ENCODE measurements at regions not wholly inside any gene's neighbourhood (a gene's known extent, or its start where the extent isn't known, plus 50 kb on each side); places are given as distances from the start of the nearest gene placed in this dataset.
"Not testable (repeated sequence)": the region's sequence is repeated elsewhere in the genome, so short reads cannot be mapped to it uniquely, and the experiment has no call there.

- H3K27me3 Mint-ChIP-seq (ENCODE audit: insufficient read depth, low read depth, poor library complexity); H3K36me3 Mint-ChIP-seq (ENCODE audit: low read depth); H3K4me3 ChIP-seq; H3F3A ChIP-seq (replicated peaks; ENCODE audit: low read depth); DNase-seq (ENCODE audit: low spot score); H3K4me3 Mint-ChIP-seq; H3K79me2 ChIP-seq (replicated peaks; ENCODE audit: insufficient read depth); H3K36me3 ChIP-seq (ENCODE audit: insufficient read depth); H3K27ac ChIP-seq (ENCODE audit: low read depth); H4K20me1 ChIP-seq (replicated peaks; ENCODE audit: insufficient read depth); H3K9me2 ChIP-seq (ENCODE audit: insufficient read depth); ATAC-seq; H2AFZ ChIP-seq; H3K27ac Mint-ChIP-seq; H3K27me3 ChIP-seq (ENCODE audit: insufficient read depth); H3K4me1 ChIP-seq (ENCODE audit: insufficient read depth); H3K4me2 ChIP-seq; H3K4me1 Mint-ChIP-seq: not testable (repeated sequence)
- peaks cover 14% of the 10 kb centered on the region; the same call in 2 of the 3 replicates for H3K9me3 Mint-ChIP-seq
These were observed 306.2 kb downstream of the NDUFA10 start for GRCh38 chr2:239718991-239719390.

- no peak for TF ChIP-seq CTCF (conservative IDR thresholded peaks at IDR 0.05; ENCODE audit: low read depth in 2 of 2)
- no peak for TF ChIP-seq ZNF462 (CRISPR knock-in tag; IDR thresholded peaks at IDR 0.05)
- Mint-ChIP-seq H3K36me3 (ENCODE audit: low read depth) (peaks cover 10% of the 10 kb centered on the region), H3K9me3 (peaks cover 22% of the 10 kb centered on the region), H3K27ac (no peak overlapping the region), H3K27me3 (ENCODE audit: insufficient read depth, low read depth, poor library complexity) (peaks cover 6% of the 10 kb centered on the region), H3K4me1 (no peaks in the 10 kb centered on the region), H3K4me3 (no peak overlapping the region)
- DNase-seq (ENCODE audit: low spot score) (no peak), ATAC-seq (no peak)
- Histone ChIP-seq H3K4me3 (no peak overlapping the region), H3K9me2 (ENCODE audit: insufficient read depth) (peaks cover 3% of the 10 kb centered on the region; the same call in 1 of the 2 replicates), H4K20me1 (replicated peaks; ENCODE audit: insufficient read depth) (no peaks in the 10 kb centered on the region), H3K4me1 (ENCODE audit: insufficient read depth) (no peaks in the 10 kb centered on the region), H3K79me2 (replicated peaks; ENCODE audit: insufficient read depth) (no peaks in the 10 kb centered on the region), H3F3A (replicated peaks; ENCODE audit: low read depth) (no peaks in the 10 kb centered on the region), H2AFZ (no peak overlapping the region), H3K27ac (ENCODE audit: low read depth) (no peak overlapping the region), H3K27me3 (ENCODE audit: insufficient read depth) (no peaks in the 10 kb centered on the region), H3K36me3 (ENCODE audit: insufficient read depth) (no peaks in the 10 kb centered on the region), H3K4me2 (no peak overlapping the region)
These were observed 307.4 kb downstream of the NDUFA10 start for GRCh38 chr2:239717706-239718105.
